Activated CD8-positive, alpha-beta memory T cell treated with anti-CD3 and anti-CD28 coated beads for 48 hours (primary cell): ENCODE measurements at regions not wholly inside any gene's neighbourhood (a gene's known extent, or its start where the extent isn't known, plus 50 kb on each side); places are given as distances from the start of the nearest gene placed in this dataset.

ENCODE experiments used
- DNase-seq, 3 experiments: peaks; one replicate each; pipeline ENCODE4 v3.0.0-alpha.2; 2020; ENCODE audit warnings: low read depth in 2 of 3, low spot score in 2 of 3

- no peak for DNase-seq
These were observed 293.2 kb upstream of the EMCN start for GRCh38 chr4:100811046-100811445.

- no peak for DNase-seq
These were observed 291.7 kb upstream of the EMCN start for GRCh38 chr4:100809506-100809905.

- DNase-seq = no peak
These were observed 289.2 kb upstream of the EMCN start for GRCh38 chr4:100806988-100807387.

GRCh38 chr4:100805538-100805937 lies 287.7 kb upstream of the EMCN start:
- DNase-seq = no peak

- no peak for DNase-seq
These were observed 286.9 kb upstream of the EMCN start for GRCh38 chr4:100804576-100805360.

- no peak for DNase-seq
These were observed 285.9 kb upstream of the EMCN start for GRCh38 chr4:100803751-100804150.

- no peak for DNase-seq
These were observed 282.1 kb upstream of the EMCN start for GRCh38 chr4:100799761-100800539.

GRCh38 chr4:100797791-100798190 lies 280.0 kb upstream of the EMCN start:
- DNase-seq = no peak

- DNase-seq = no peak
These were observed 279.5 kb upstream of the EMCN start for GRCh38 chr4:100797356-100797755.

- no peak for DNase-seq
These were observed 278.5 kb upstream of the EMCN start for GRCh38 chr4:100796332-100796731.

- no peak for DNase-seq
These were observed 277.8 kb upstream of the EMCN start for GRCh38 chr4:100795581-100795980.

GRCh38 chr4:100790836-100791615 lies 273.2 kb upstream of the EMCN start:
- no peak for DNase-seq

GRCh38 chr4:100789991-100790390 lies 272.2 kb upstream of the EMCN start:
- no peak for DNase-seq

GRCh38 chr4:100786481-100786880 lies 268.7 kb upstream of the EMCN start:
- no peak for DNase-seq

- no peak for DNase-seq
These were observed 264.5 kb upstream of the EMCN start for GRCh38 chr4:100782356-100782755.

- no peak for DNase-seq
These were observed 263.6 kb upstream of the EMCN start for GRCh38 chr4:100781435-100781834.

- no peak for DNase-seq
These were observed 262.3 kb upstream of the EMCN start for GRCh38 chr4:100780126-100780525.

- DNase-seq = no peak
These were observed 260.6 kb upstream of the EMCN start for GRCh38 chr4:100778431-100778830.

GRCh38 chr4:100762738-100763137 lies 244.9 kb upstream of the EMCN start:
- DNase-seq = no peak

- no peak for DNase-seq
These were observed 236.9 kb upstream of the EMCN start for GRCh38 chr4:100754751-100755150.

- no peak for DNase-seq
These were observed 228.4 kb upstream of the EMCN start for GRCh38 chr4:100746141-100746739.
